GM18505 (cell line): ENCODE measurements at regions not wholly inside any gene's neighbourhood (a gene's known extent, or its start where the extent isn't known, plus 50 kb on each side); places are given as distances from the start of the nearest gene placed in this dataset.

Source experiments
- ATAC-seq: cut with Tn5 transposase; IDR thresholded peaks from one replicate; pipeline ENCODE4 v1.9.1; 2021; ENCODE audit not compliant: unreplicated experiment
- POLR2A ChIP-seq: IDR thresholded peaks from 4 replicates; pipeline ENCODE4 v1.6.1; 2011; ENCODE audit warnings: borderline replicate concordance; ENCODE audit not compliant: insufficient read depth, insufficient read length; ENCODE audit errors: extremely low read depth

- no peak for ATAC-seq
- no peak for TF ChIP-seq POLR2A
Measured at GRCh38 chr7:13151978-13152377, 464.5 kb downstream of the ARL4A start.

- TF ChIP-seq POLR2A, result no peak
- no peak for ATAC-seq
Measured at GRCh38 chr7:13152755-13153154, 465.3 kb downstream of the ARL4A start.

- no peak for ATAC-seq
- TF ChIP-seq POLR2A, result no peak
Measured at GRCh38 chr7:13153266-13153665, 465.8 kb downstream of the ARL4A start.

- ATAC-seq, result no peak
Measured at GRCh38 chr7:13153742-13154141, 466.3 kb downstream of the ARL4A start.

GRCh38 chr7:13155188-13155587 is 467.8 kb downstream of the ARL4A start:
- TF ChIP-seq POLR2A, result no peak
- ATAC-seq, result no peak

More at GRCh38 chr7:13153742-13154141, 466.3 kb downstream of the ARL4A start:
- TF ChIP-seq POLR2A, result no peak

GRCh38 chr7:13159003-13159402 is 471.6 kb downstream of the ARL4A start:
- no peak for ATAC-seq
- TF ChIP-seq POLR2A, result no peak

- no peak for TF ChIP-seq POLR2A
- ATAC-seq, result no peak
Measured at GRCh38 chr7:13159467-13160184, 472.2 kb downstream of the ARL4A start.

- ATAC-seq, result no peak
- TF ChIP-seq POLR2A, result no peak
Measured at GRCh38 chr7:13161125-13161524, 473.7 kb downstream of the ARL4A start.

GRCh38 chr7:13165854-13166253 is 478.4 kb downstream of the ARL4A start:
- ATAC-seq, result no peak
- no peak for TF ChIP-seq POLR2A

GRCh38 chr7:13166801-13167200 is 479.4 kb downstream of the ARL4A start:
- no peak for TF ChIP-seq POLR2A
- ATAC-seq, result no peak

GRCh38 chr7:13169356-13169755 is 481.9 kb downstream of the ARL4A start:
- no peak for TF ChIP-seq POLR2A
- no peak for ATAC-seq

- no peak for ATAC-seq
- no peak for TF ChIP-seq POLR2A
Measured at GRCh38 chr7:13174991-13175390, 487.6 kb downstream of the ARL4A start.

- ATAC-seq, result no peak
- no peak for TF ChIP-seq POLR2A
Measured at GRCh38 chr7:13179011-13179582, 491.7 kb downstream of the ARL4A start.

GRCh38 chr7:13179775-13180523 is 492.5 kb downstream of the ARL4A start:
- no peak for TF ChIP-seq POLR2A
- ATAC-seq, result no peak
